H9 (cell line): ENCODE measurements at regions not wholly inside any gene's neighbourhood (a gene's known extent, or its start where the extent isn't known, plus 50 kb on each side); places are given as distances from the start of the nearest gene placed in this dataset.

Experiments
- DNase-seq: peaks from one replicate; pipeline ENCODE4 v3.0.0-alpha.2; 2017
- H2AFZ ChIP-seq: one replicate; pipeline ENCODE4 v1.6.1; 2013; ENCODE audit warnings: mild to moderate bottlenecking, low read length, control low read depth, moderate library complexity
- H2AK5ac ChIP-seq: 2 replicates; pipeline ENCODE4 v1.6.1; 2013; ENCODE audit warnings: low read length, control low read depth, mixed read lengths; ENCODE audit not compliant: insufficient read length
- H2BK120ac ChIP-seq: one replicate; pipeline ENCODE4 v1.6.1; 2013; ENCODE audit warnings: low read depth, mild to moderate bottlenecking, low read length, control low read depth, inconsistent platforms; ENCODE audit not compliant: poor library complexity, severe bottlenecking
- H2BK12ac ChIP-seq: 2 replicates; pipeline ENCODE4 v1.6.1; 2013; ENCODE audit warnings: low read length, control low read depth, mixed read lengths, low read depth; ENCODE audit not compliant: insufficient read length
- H2BK15ac ChIP-seq: 2 replicates; pipeline ENCODE4 v1.6.1; 2013; ENCODE audit warnings: low read depth, low read length, control low read depth
- H2BK20ac ChIP-seq: one replicate; pipeline ENCODE4 v1.6.1; 2013; ENCODE audit warnings: low read depth, mild to moderate bottlenecking, low read length, control low read depth, inconsistent platforms; ENCODE audit not compliant: poor library complexity, severe bottlenecking
- H2BK5ac ChIP-seq: 2 replicates; pipeline ENCODE4 v1.6.1; 2013; ENCODE audit warnings: low read length, control low read depth, mixed read lengths; ENCODE audit not compliant: insufficient read length
- H3K14ac ChIP-seq: 2 replicates; pipeline ENCODE4 v1.6.1; 2013; ENCODE audit warnings: low read length, control low read depth; ENCODE audit not compliant: insufficient read depth
- H3K18ac ChIP-seq: 2 replicates; pipeline ENCODE4 v1.6.1; 2013; ENCODE audit warnings: low read depth, mild to moderate bottlenecking, mixed read lengths, low read length, control low read depth; ENCODE audit not compliant: insufficient read length
- H3K23ac ChIP-seq: 2 replicates; pipeline ENCODE4 v1.6.1; 2013; ENCODE audit warnings: low read length, control low read depth, mixed read lengths, low read depth; ENCODE audit not compliant: insufficient read length
- H3K23me2 ChIP-seq: 2 replicates; pipeline ENCODE4 v1.6.1; 2013; ENCODE audit warnings: low read depth, mild to moderate bottlenecking, mixed read lengths, low read length, control low read depth; ENCODE audit not compliant: insufficient read length, poor library complexity, severe bottlenecking
- H3K27ac ChIP-seq: 2 replicates; pipeline ENCODE4 v1.5.1; 2013; ENCODE audit warnings: low read length, control low read depth, mixed read lengths, low read depth; ENCODE audit not compliant: insufficient read length
- H3K27me3 ChIP-seq: 2 replicates; pipeline ENCODE4 v1.6.1; 2013; ENCODE audit warnings: low read length, control low read depth, inconsistent platforms; ENCODE audit not compliant: insufficient read depth
- H3K4ac ChIP-seq: 2 replicates; pipeline ENCODE4 v1.6.1; 2013; ENCODE audit warnings: low read depth, mild to moderate bottlenecking, control low read depth, inconsistent platforms, low read length, moderate library complexity
- H3K4me1 ChIP-seq: 2 replicates; pipeline ENCODE4 v1.6.1; 2013; ENCODE audit warnings: low read length, control low read depth, inconsistent platforms; ENCODE audit not compliant: insufficient read depth
- H3K4me2 ChIP-seq: 2 replicates; pipeline ENCODE4 v1.6.1; 2013; ENCODE audit warnings: low read length, control low read depth, mixed read lengths; ENCODE audit not compliant: insufficient read length, insufficient read depth
- H3K56ac ChIP-seq: 2 replicates; pipeline ENCODE4 v1.6.1; 2013; ENCODE audit warnings: low read depth, mild to moderate bottlenecking, mixed read lengths, low read length, control low read depth; ENCODE audit not compliant: insufficient read length
- H3K79me1 ChIP-seq: 2 replicates; pipeline ENCODE4 v1.6.1; 2013; ENCODE audit warnings: low read depth, mild to moderate bottlenecking, moderate library complexity, low read length, control low read depth, inconsistent platforms; ENCODE audit not compliant: insufficient read depth, poor library complexity, severe bottlenecking
- H3K79me2 ChIP-seq: 2 replicates; pipeline ENCODE4 v1.6.1; 2013; ENCODE audit warnings: low read length, control low read depth, inconsistent platforms; ENCODE audit not compliant: insufficient read depth
- H3K9ac ChIP-seq: 2 replicates; pipeline ENCODE4 v1.6.1; 2013; ENCODE audit warnings: low read length, control low read depth, mixed read lengths; ENCODE audit not compliant: insufficient read length; ENCODE audit errors: extremely low read depth
- H3K9me3 ChIP-seq: one replicate; pipeline ENCODE4 v1.6.1; 2013; ENCODE audit warnings: low read depth, low read length, inconsistent platforms; ENCODE audit not compliant: control insufficient read depth
- H3T11ph ChIP-seq: one replicate; pipeline ENCODE4 v1.6.1; 2013; ENCODE audit warnings: mild to moderate bottlenecking, low read length, control low read depth, inconsistent platforms
- H4K20me1 ChIP-seq: one replicate; pipeline ENCODE4 v1.6.1; 2013; ENCODE audit not compliant: control insufficient read depth, insufficient read length, insufficient read depth
- H4K5ac ChIP-seq: 2 replicates; pipeline ENCODE4 v1.6.1; 2013; ENCODE audit warnings: low read depth, mild to moderate bottlenecking, mixed read lengths, low read length, control low read depth; ENCODE audit not compliant: insufficient read length
- H4K8ac ChIP-seq: replicated peaks from 2 replicates; pipeline ENCODE4 v1.6.1; 2013; ENCODE audit warnings: low read length, control low read depth, mixed read lengths, low read depth; ENCODE audit not compliant: insufficient read length
- H4K91ac ChIP-seq: 2 replicates; pipeline ENCODE4 v1.6.1; 2013; ENCODE audit warnings: low read depth, mild to moderate bottlenecking, moderate library complexity, mixed read lengths, low read length, control low read depth; ENCODE audit not compliant: insufficient read length
- H3K27ac Mint-ChIP-seq, 3 experiments: 2 replicates in 2 of 3; 3 replicates in 1 of 3; pipeline ENCODE4 v1.8.0; 2020 to 2021; ENCODE audit warnings: mixed read lengths in 3 of 3, mild to moderate bottlenecking in 1 of 3, moderate library complexity in 1 of 3
- H3K27me3 Mint-ChIP-seq: 2 replicates; pipeline ENCODE4 v1.8.0; 2021; ENCODE audit warnings: low read depth, mild to moderate bottlenecking, moderate library complexity, mixed read lengths
- H3K36me3 Mint-ChIP-seq, 3 experiments: 2 replicates in 2 of 3; 3 replicates in 1 of 3; pipeline ENCODE4 v1.8.0; 2020 to 2021; ENCODE audit warnings: low read depth in 3 of 3, mixed read lengths in 3 of 3; ENCODE audit not compliant: insufficient read depth in 1 of 3
- H3K4me1 Mint-ChIP-seq, 2 experiments: 2 replicates each; pipeline ENCODE4 v1.8.0; 2020; ENCODE audit warnings: mixed read lengths in 2 of 2
- H3K4me3 Mint-ChIP-seq, 2 experiments: 2 replicates in 1 of 2; 3 replicates in 1 of 2; pipeline ENCODE4 v1.8.0; 2020 to 2021; ENCODE audit warnings: mild to moderate bottlenecking in 2 of 2, mixed read lengths in 2 of 2, moderate library complexity in 1 of 2
- H3K9me3 Mint-ChIP-seq, 2 experiments: 2 replicates in 1 of 2; 3 replicates in 1 of 2; pipeline ENCODE4 v1.8.0; 2020; ENCODE audit warnings: mild to moderate bottlenecking in 2 of 2, mixed read lengths in 2 of 2, moderate library complexity in 1 of 2
- WGBS: extraction: QIAGEN DNeasy Blood & Tissue Kit; methylation state at CpG from one replicate; pipeline ENCODE4 v1.1.7; 2013; ENCODE audit warnings: missing lambda C conversion rate, low lambda C conversion rate, mixed read lengths; ENCODE audit not compliant: insufficient read length; ENCODE audit errors: extremely low coverage; 5-methylcytosine and 5-hydroxymethylcytosine counted together
- TF ChIP-seq, protein P1 (sequence below): fragments of 200-600 bp; sonication (generic); conservative IDR thresholded peaks from 3 replicates; pipeline ENCODE4 v1.8.0; 2021; ENCODE audit warnings: antibody characterized with exemption, mild to moderate bottlenecking

DNA sequence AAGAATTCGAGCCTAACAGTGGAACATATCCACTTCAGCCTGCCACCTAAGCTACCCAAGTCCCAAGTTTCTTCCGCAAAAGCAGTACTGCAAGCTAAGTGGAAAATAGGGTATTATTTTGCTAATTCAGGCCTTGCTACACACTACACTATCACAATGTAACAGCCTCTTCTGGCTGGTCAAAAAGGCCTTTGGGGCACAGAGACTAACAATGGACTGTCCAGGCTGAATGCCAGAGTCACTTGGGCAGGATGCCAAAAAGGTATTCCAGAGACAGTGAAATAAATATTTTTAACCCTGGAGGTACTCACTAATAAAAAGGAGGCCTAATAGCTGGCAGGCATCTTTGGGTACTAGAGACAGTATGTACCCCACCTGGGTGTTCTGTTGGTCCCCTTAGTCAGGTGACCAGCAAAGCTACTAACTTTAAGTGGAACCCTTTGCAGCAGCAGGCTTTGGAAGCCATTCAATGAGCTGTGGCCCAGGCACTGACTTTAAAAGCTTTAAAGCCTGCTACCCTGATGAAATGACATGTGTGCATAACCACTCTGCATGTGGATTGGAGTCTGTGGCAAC is 692.1 kb downstream of the HTR1B start:
- Histone ChIP-seq H3K9me3 (no peaks in the 10 kb centered on the region), H2AFZ (no peak overlapping the region), H2BK20ac (no peak overlapping the region), H2BK12ac (no peak overlapping the region), H4K20me1 (no peaks in the 10 kb centered on the region), H2BK15ac (no peak overlapping the region), H2AK5ac (no peak overlapping the region), H3K23ac (no peak overlapping the region), H3K14ac (no peak overlapping the region), H3K4me2 (no peak overlapping the region), H3K4me1 (no peaks in the 10 kb centered on the region; the same call in 1 of the 2 replicates), H3K79me2 (0 out of 2 replicates have a peak, but pooled peaks cover 3% of the 10 kb centered on the region), H3T11ph (no peak overlapping the region), H3K23me2 (no peaks in the 10 kb centered on the region), H3K27ac (no peak overlapping the region), H3K9ac (no peak overlapping the region), H4K5ac (no peak overlapping the region), H3K56ac (no peak overlapping the region), H4K91ac (no peak overlapping the region), H3K18ac (no peak overlapping the region), H3K4ac (no peak overlapping the region), H3K27me3 (no peaks in the 10 kb centered on the region), H3K79me1 (no peaks in the 10 kb centered on the region), H2BK120ac (no peak overlapping the region), H4K8ac (no peak overlapping the region), H2BK5ac (no peak overlapping the region)
- 0 out of 5 replicates have a peak, but pooled peaks cover 0 to 6% of the 10 kb centered on the region in 2 experiments for H3K9me3 Mint-ChIP-seq
- peaks cover 5 to 8% of the 10 kb centered on the region in 2 experiments; a peak in 2 of 4 replicates for H3K4me1 Mint-ChIP-seq
- TF ChIP-seq, protein P1, sequence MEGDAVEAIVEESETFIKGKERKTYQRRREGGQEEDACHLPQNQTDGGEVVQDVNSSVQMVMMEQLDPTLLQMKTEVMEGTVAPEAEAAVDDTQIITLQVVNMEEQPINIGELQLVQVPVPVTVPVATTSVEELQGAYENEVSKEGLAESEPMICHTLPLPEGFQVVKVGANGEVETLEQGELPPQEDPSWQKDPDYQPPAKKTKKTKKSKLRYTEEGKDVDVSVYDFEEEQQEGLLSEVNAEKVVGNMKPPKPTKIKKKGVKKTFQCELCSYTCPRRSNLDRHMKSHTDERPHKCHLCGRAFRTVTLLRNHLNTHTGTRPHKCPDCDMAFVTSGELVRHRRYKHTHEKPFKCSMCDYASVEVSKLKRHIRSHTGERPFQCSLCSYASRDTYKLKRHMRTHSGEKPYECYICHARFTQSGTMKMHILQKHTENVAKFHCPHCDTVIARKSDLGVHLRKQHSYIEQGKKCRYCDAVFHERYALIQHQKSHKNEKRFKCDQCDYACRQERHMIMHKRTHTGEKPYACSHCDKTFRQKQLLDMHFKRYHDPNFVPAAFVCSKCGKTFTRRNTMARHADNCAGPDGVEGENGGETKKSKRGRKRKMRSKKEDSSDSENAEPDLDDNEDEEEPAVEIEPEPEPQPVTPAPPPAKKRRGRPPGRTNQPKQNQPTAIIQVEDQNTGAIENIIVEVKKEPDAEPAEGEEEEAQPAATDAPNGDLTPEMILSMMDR = no peak
- H3K4me3 Mint-ChIP-seq = no peak overlapping the region
- H3K27ac Mint-ChIP-seq = no peak overlapping the region
- no peaks in the 10 kb centered on the region for H3K27me3 Mint-ChIP-seq
- H3K36me3 Mint-ChIP-seq = peaks cover 0 to 9% (median 0%) of the 10 kb centered on the region in 3 experiments; a peak in 3 of 7 replicates
- WGBS = no CpG with 5 or more reads among the region's 2 CpGs
- no peak for DNase-seq
